ENCODE measurements at regions not wholly inside any gene's neighbourhood (a gene's known extent, or its start where the extent isn't known, plus 50 kb on each side); places are given as distances from the start of the nearest gene placed in this dataset.

GRCh38 chr15:35740761-35741160, 194.8 kb upstream of the DPH6 start:
- Histone ChIP-seq H3K36me3 (ENCODE audit: control insufficient read depth in 1 of 2, insufficient read depth in 2 of 2, low read length in 2 of 2) (no peaks in the 10 kb centered on the region), H3K4me3 (replicated peaks in 1 of 2; ENCODE audit: low read depth in 1 of 2, low read length in 2 of 2) (no peak overlapping the region), H3K79me2 (ENCODE audit: insufficient read depth, low read length) (no peaks in the 10 kb centered on the region), H3K9me3 (ENCODE audit: control insufficient read depth in 1 of 2, insufficient read depth in 1 of 2, low read depth in 1 of 2, low read length in 2 of 2) (no peaks in the 10 kb centered on the region), H3K4me1 (ENCODE audit: control insufficient read depth in 1 of 2, insufficient read depth in 2 of 2, low read length in 2 of 2) (peaks cover 16 to 20% of the 10 kb centered on the region in 2 experiments), H3K9me2 (ENCODE audit: insufficient read depth) (no peaks in the 10 kb centered on the region), H2AFZ (ENCODE audit: low read depth, low read length, poor library complexity, severe bottlenecking) (no peak overlapping the region), H4K20me1 (ENCODE audit: insufficient read depth) (no peaks in the 10 kb centered on the region), H3K27me3 (ENCODE audit: insufficient read depth, low read length) (no peaks in the 10 kb centered on the region), H3K27ac (ENCODE audit: low read depth, low read length) (no peak overlapping the region), H3K9ac (ENCODE audit: low read length) (no peak overlapping the region), H3K4me2 (ENCODE audit: low read length) (no peak overlapping the region)
- intact Hi-C loops (cut with micrococcal nuclease): no loop called here
- ChIA-PET CTCF (interaction anchor here (1.0 to 3.4 kb wide), 2 partner anchors 11 to 296 kb away, joined by 3 to 34 read pairs; no protein-coding TSS in a partner anchor), RAD21 (ENCODE audit: low non-redundant PET in 1 of 2, low total read pairs in 2 of 2, uncharacterized antibody in 2 of 2, unreplicated experiment in 2 of 2) (no interaction called here), POLR2A (no interaction called here)
- DNase-seq (ENCODE audit: low read depth, low spot score): no peak
- ATAC-seq: no peak
- TF ChIP-seq JUND (IDR thresholded peaks at IDR 0.05) (no peak), ATF3 (IDR thresholded peaks at IDR 0.05) (no peak), RAD21 (IDR thresholded peaks at IDR 0.05; ENCODE audit: low read depth) (no peak), FOSL1 (IDR thresholded peaks at IDR 0.05; ENCODE audit: low read depth) (no peak), ELF1 (IDR thresholded peaks at IDR 0.05; ENCODE audit: borderline replicate concordance, low read depth) (no peak), EZH2 (IDR thresholded peaks at IDR 0.05) (no peak), MAX (IDR thresholded peaks at IDR 0.05) (no peak), SRF (IDR thresholded peaks at IDR 0.05; ENCODE audit: low read depth) (no peak)
- no TSS peak for BruUV-seq (replicated peaks)

- H3K9me3 ChIP-seq (ENCODE audit: control insufficient read depth in 1 of 2, insufficient read depth in 1 of 2, low read depth in 1 of 2, low read length in 2 of 2): no peaks in the 10 kb centered on the region
- no peaks in the 10 kb centered on the region for H3K27me3 ChIP-seq (ENCODE audit: insufficient read depth, low read length)
- no peak overlapping the region for H2AFZ ChIP-seq (ENCODE audit: low read depth, low read length, poor library complexity, severe bottlenecking)
- no peak overlapping the region for H3K4me3 ChIP-seq (replicated peaks in 1 of 2; ENCODE audit: low read depth in 1 of 2, low read length in 2 of 2)
- ChIA-PET CTCF (interaction anchor here (1.0 to 1.6 kb wide), 2 partner anchors 10 to 297 kb away, joined by 3 to 5 read pairs; no protein-coding TSS in a partner anchor), RAD21 (ENCODE audit: low non-redundant PET in 1 of 2, low total read pairs in 2 of 2, uncharacterized antibody in 2 of 2, unreplicated experiment in 2 of 2) (no interaction called here), POLR2A (no interaction called here)
- no peak overlapping the region for H3K9ac ChIP-seq (ENCODE audit: low read length)
- intact Hi-C loops (cut with micrococcal nuclease): no loop called here
- H4K20me1 ChIP-seq (ENCODE audit: insufficient read depth): no peaks in the 10 kb centered on the region
- no peak overlapping the region for H3K27ac ChIP-seq (ENCODE audit: low read depth, low read length)
- no TSS peak for BruUV-seq (replicated peaks)
- ATAC-seq: no peak
- H3K36me3 ChIP-seq (ENCODE audit: control insufficient read depth in 1 of 2, insufficient read depth in 2 of 2, low read length in 2 of 2): no peaks in the 10 kb centered on the region
- H3K4me1 ChIP-seq (ENCODE audit: control insufficient read depth in 1 of 2, insufficient read depth in 2 of 2, low read length in 2 of 2): peaks cover 16 to 20% of the 10 kb centered on the region in 2 experiments
- H3K4me2 ChIP-seq (ENCODE audit: low read length): no peak overlapping the region
- no peaks in the 10 kb centered on the region for H3K79me2 ChIP-seq (ENCODE audit: insufficient read depth, low read length)
- no peak for DNase-seq (ENCODE audit: low read depth, low spot score)
- H3K9me2 ChIP-seq (ENCODE audit: insufficient read depth): no peaks in the 10 kb centered on the region
- TF ChIP-seq POLR2A (IDR thresholded peaks at IDR 0.05; ENCODE audit: borderline replicate concordance, extremely low read depth, insufficient read depth, insufficient read length) (no peak), YY1 (IDR thresholded peaks at IDR 0.05; ENCODE audit: extremely low read depth, insufficient replicate concordance, low read depth, low read length) (no peak), ELF1 (IDR thresholded peaks at IDR 0.05; ENCODE audit: borderline replicate concordance, low read depth) (no peak), ZNF274 (IDR thresholded peaks at IDR 0.05; ENCODE audit: low read depth, low read length) (no peak), ZFX (IDR thresholded peaks at IDR 0.05) (no peak), REST (IDR thresholded peaks at IDR 0.05; ENCODE audit: low read depth) (no peak), TCF7L2 (IDR thresholded peaks at IDR 0.05; ENCODE audit: borderline replicate concordance, extremely low read depth, insufficient read depth, insufficient read length) (no peak), EZH2phosphoT487 (IDR thresholded peaks at IDR 0.05; ENCODE audit: borderline replicate concordance) (no peak), EZH2 (IDR thresholded peaks at IDR 0.05) (no peak), CTCF (IDR thresholded peaks at IDR 0.05 in 2 of 3, conservative IDR thresholded peaks at IDR 0.05 in 1 of 3; ENCODE audit: borderline replicate concordance in 1 of 3, insufficient read depth in 1 of 3, low read depth in 2 of 3, low read length in 2 of 3) (no peak), SRF (IDR thresholded peaks at IDR 0.05; ENCODE audit: low read depth) (no peak)
Observed at GRCh38 chr15:35741395-35741794, 195.4 kb upstream of the DPH6 start.

Measured in HCT116 (cell line).